ENCODE measurements at regions not wholly inside any gene's neighbourhood (a gene's known extent, or its start where the extent isn't known, plus 50 kb on each side); places are given as distances from the start of the nearest gene placed in this dataset.

GRCh38 chr11:112404112-112404511 is 143.5 kb upstream of the PLET1 start:
- peak; percentile 15 for DNase-seq

GRCh38 chr11:112408517-112408916 is 147.9 kb upstream of the PLET1 start:
- DNase-seq = peak; percentile 71

GRCh38 chr11:112410325-112410724 is 149.7 kb upstream of the PLET1 start:
- no peak for DNase-seq

GRCh38 chr11:112412383-112412782 is 151.7 kb upstream of the PLET1 start:
- DNase-seq = no peak

GRCh38 chr11:112417339-112417738 is 156.7 kb upstream of the PLET1 start:
- no peak for DNase-seq

- no peak for DNase-seq
Observed at GRCh38 chr11:112418438-112418837, 157.8 kb upstream of the PLET1 start.

GRCh38 chr11:112421879-112422278 is 161.2 kb upstream of the PLET1 start:
- no peak for DNase-seq

- no peak for DNase-seq
Observed at GRCh38 chr11:112425121-112425520, 164.5 kb upstream of the PLET1 start.

- DNase-seq = no peak
Observed at GRCh38 chr11:112437096-112437495, 176.4 kb upstream of the PLET1 start.

GRCh38 chr11:112439614-112440013 is 179.0 kb upstream of the PLET1 start:
- DNase-seq = no peak

- no peak for DNase-seq
Observed at GRCh38 chr11:112440518-112440917, 179.9 kb upstream of the PLET1 start.

GRCh38 chr11:112448168-112448567 is 187.5 kb upstream of the PLET1 start:
- no peak for DNase-seq

GRCh38 chr11:112448806-112449205 is 188.1 kb upstream of the PLET1 start:
- DNase-seq = no peak

GRCh38 chr11:112451250-112451649 is 190.6 kb upstream of the PLET1 start:
- DNase-seq = no peak

GRCh38 chr11:112453601-112454577 is 193.2 kb upstream of the PLET1 start:
- no peak for DNase-seq

- no peak for DNase-seq
Observed at GRCh38 chr11:112454841-112455240, 194.2 kb upstream of the PLET1 start.

- no peak for DNase-seq
Observed at GRCh38 chr11:112455791-112456190, 195.1 kb upstream of the PLET1 start.

GRCh38 chr11:112457532-112457931 is 196.9 kb upstream of the PLET1 start:
- DNase-seq = no peak

- no peak for DNase-seq
Observed at GRCh38 chr11:112459001-112459400, 198.3 kb upstream of the PLET1 start.

GRCh38 chr11:112460141-112460540 is 199.5 kb upstream of the PLET1 start:
- no peak for DNase-seq

- no peak for DNase-seq
Observed at GRCh38 chr11:112464949-112465348, 204.3 kb upstream of the PLET1 start.

- DNase-seq = peak; percentile 48
Observed at GRCh38 chr11:112465433-112466024, 204.9 kb upstream of the PLET1 start.

- DNase-seq = no peak
Observed at GRCh38 chr11:112467721-112468120, 207.1 kb upstream of the PLET1 start.

GRCh38 chr11:112469376-112469775 is 208.7 kb upstream of the PLET1 start:
- DNase-seq = no peak
